ENCODE measurements at regions not wholly inside any gene's neighbourhood (a gene's known extent, or its start where the extent isn't known, plus 50 kb on each side); places are given as distances from the start of the nearest gene placed in this dataset.

DNA sequence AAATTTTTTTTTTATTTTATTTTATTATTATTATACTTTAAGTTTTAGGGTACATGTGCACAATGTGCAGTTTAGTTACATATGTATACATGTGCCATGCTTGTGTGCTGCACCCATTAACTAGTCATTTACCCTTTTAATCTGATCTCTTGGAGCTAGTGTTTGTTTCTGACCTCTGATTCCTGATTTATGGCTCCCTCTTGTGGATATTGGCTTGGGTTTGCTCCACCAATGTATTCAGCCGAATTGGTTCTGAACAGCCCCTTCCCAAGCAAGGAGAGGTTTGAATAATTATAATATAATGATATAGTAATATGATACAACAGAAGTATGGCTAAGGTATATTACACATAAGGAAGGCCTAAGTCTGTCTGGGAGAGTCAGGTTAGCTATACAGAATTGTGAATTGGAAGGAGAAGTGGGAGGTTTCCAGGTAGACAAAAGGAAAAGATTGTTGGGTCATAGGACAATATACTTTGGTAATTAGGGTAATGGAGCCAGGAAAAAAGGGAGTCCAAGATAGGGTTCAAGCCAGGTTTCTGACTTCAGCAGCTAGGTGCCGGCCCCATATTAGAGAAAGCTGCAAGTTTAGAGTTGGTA, 53.1 kb upstream of the HMCN1 start:
- peak overlapping the region; percentile 71 for H3K4me3 Mint-ChIP-seq
- DNase-seq (no peak), ATAC-seq (peak; percentile 65)
- no peaks in the 10 kb centered on the region for H3K9me3 ChIP-seq (ENCODE audit: control insufficient read depth, low read length, poor library complexity, severe bottlenecking)
- H3K27ac Mint-ChIP-seq, result peak overlapping the region; percentile 95
- peaks cover 2% of the 10 kb centered on the region for H3K36me3 Mint-ChIP-seq (ENCODE audit: low read depth)
- peaks cover 5% of the 10 kb centered on the region for H3K27me3 Mint-ChIP-seq
- peaks cover 29% of the 10 kb centered on the region for H3K4me1 Mint-ChIP-seq

DNA sequence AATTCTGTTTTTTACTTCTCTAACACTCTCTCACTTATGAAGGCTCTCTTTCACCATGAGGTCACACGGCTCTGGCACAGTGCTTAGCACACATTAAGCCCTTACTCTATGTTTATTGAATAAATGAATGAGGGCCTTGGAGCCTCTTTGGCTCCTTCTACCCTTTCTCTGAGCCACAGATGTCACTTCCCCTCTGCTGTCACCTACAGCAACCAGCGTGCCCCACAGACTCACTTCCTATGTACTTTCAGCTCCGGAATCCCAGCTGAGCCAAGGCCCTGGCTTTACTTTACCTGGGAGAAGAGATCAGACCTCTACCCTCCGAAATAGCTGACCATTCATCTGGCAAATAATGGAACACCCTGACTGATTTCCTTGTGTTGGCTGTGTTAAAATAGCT, 53.7 kb upstream of the HMCN1 start:
- Mint-ChIP-seq H3K4me1 (peaks cover 29% of the 10 kb centered on the region), H3K4me3 (peak overlapping the region; percentile 71), H3K27ac (peak overlapping the region; percentile 95), H3K27me3 (peaks cover 5% of the 10 kb centered on the region), H3K36me3 (ENCODE audit: low read depth) (peaks cover 2% of the 10 kb centered on the region)
- peak; percentile 68 for ATAC-seq
- H3K9me3 ChIP-seq (ENCODE audit: control insufficient read depth, low read length, poor library complexity, severe bottlenecking), result no peaks in the 10 kb centered on the region
- no peak for DNase-seq

- H3K9me3 ChIP-seq (ENCODE audit: control insufficient read depth, low read length, poor library complexity, severe bottlenecking), result no peaks in the 10 kb centered on the region
- Mint-ChIP-seq H3K27ac (peak overlapping the region; percentile 95), H3K27me3 (no peaks in the 10 kb centered on the region), H3K4me3 (no peak overlapping the region), H3K4me1 (peaks cover 39% of the 10 kb centered on the region), H3K36me3 (ENCODE audit: low read depth) (peaks cover 2% of the 10 kb centered on the region)
- DNase-seq (no peak), ATAC-seq (no peak)
These were observed 55.0 kb upstream of the HMCN1 start for GRCh38 chr1:185679220-185679619.

- no peak for DNase-seq
- H3K9me3 ChIP-seq (ENCODE audit: control insufficient read depth, low read length, poor library complexity, severe bottlenecking), result no peaks in the 10 kb centered on the region
- Mint-ChIP-seq H3K4me1 (peaks cover 45% of the 10 kb centered on the region), H3K4me3 (no peak overlapping the region), H3K27me3 (no peaks in the 10 kb centered on the region), H3K27ac (no peak overlapping the region), H3K36me3 (ENCODE audit: low read depth) (no peaks in the 10 kb centered on the region)
- no peak for ATAC-seq
These were observed 57.2 kb upstream of the HMCN1 start for GRCh38 chr1:185676969-185677368.

DNA sequence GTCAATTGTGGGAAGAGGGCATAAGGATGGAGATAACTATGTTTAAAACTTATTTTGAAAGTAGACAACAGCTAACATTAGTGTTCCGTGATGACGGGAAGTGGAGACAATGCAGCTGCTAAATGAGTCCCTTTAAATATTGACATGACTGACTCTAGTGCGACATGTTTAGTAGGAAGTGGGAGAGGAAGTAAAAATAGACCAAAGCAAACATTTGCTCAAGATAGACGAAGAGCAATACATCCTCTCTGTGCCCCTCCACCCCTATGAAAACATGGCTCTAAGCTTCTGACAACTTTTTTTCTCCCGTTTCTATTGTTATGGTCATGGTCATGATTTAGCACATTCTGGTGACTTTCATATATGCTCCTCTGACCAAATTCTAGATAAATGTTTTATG, 60.0 kb upstream of the HMCN1 start:
- H3K4me3 Mint-ChIP-seq, result peak overlapping the region; percentile 58
- peak overlapping the region; percentile 67 for H3K27ac Mint-ChIP-seq
- H3K4me1 Mint-ChIP-seq, result peaks cover 30% of the 10 kb centered on the region
- no peaks in the 10 kb centered on the region for H3K27me3 Mint-ChIP-seq
- DNase-seq (no peak), ATAC-seq (peak; percentile 66)
- H3K9me3 ChIP-seq (ENCODE audit: control insufficient read depth, low read length, poor library complexity, severe bottlenecking), result no peaks in the 10 kb centered on the region
- no peaks in the 10 kb centered on the region for H3K36me3 Mint-ChIP-seq (ENCODE audit: low read depth)

DNA sequence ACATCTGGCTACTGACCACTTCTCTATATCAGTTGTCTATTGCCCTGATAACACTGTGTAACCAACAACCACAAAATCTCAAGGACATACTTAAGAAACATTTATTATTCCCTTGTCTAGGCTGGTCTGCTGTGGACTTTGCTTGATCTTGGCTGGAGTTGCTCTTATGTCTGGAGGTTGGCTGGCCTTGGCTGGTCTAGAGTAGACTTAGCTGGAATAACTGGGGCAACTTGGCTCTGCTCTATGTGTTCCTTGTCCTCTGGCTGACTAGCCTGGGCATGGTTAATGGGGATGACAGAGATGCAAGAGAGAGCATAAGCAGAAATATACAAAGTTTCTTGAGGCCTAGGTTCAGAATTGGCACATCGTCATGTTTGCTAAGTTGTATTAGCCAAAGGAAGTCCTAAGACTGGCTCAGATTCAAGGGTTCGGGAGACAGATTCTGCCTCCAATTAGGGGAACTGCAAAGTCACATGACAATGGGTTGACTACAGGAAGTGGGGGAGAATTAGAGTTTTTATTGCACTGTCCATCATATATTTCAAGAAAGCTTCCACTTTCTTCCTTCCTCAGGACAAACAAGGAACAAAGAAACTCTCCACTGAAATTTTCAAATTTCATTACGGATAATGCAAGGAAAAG, 61.4 kb upstream of the HMCN1 start:
- Mint-ChIP-seq H3K4me3 (no peak overlapping the region), H3K27ac (no peak overlapping the region), H3K36me3 (ENCODE audit: low read depth) (no peaks in the 10 kb centered on the region), H3K4me1 (peaks cover 33% of the 10 kb centered on the region), H3K27me3 (peaks cover 5% of the 10 kb centered on the region)
- ATAC-seq (no peak), DNase-seq (no peak)
- no peaks in the 10 kb centered on the region for H3K9me3 ChIP-seq (ENCODE audit: control insufficient read depth, low read length, poor library complexity, severe bottlenecking)

GRCh38 chr1:185670187-185670627, 64.0 kb upstream of the HMCN1 start:
- H3K27me3 Mint-ChIP-seq, result peaks cover 5% of the 10 kb centered on the region
- peaks cover 20% of the 10 kb centered on the region for H3K4me1 Mint-ChIP-seq
- ATAC-seq, result peak; percentile 87
- peak overlapping the region; percentile 49 for H3K27ac Mint-ChIP-seq
- no peaks in the 10 kb centered on the region for H3K36me3 Mint-ChIP-seq (ENCODE audit: low read depth)
- no peak overlapping the region for H3K4me3 Mint-ChIP-seq
- peak in 1 of 3 donors; percentile 32 for DNase-seq
- H3K9me3 ChIP-seq (ENCODE audit: control insufficient read depth, low read length, poor library complexity, severe bottlenecking), result no peaks in the 10 kb centered on the region

- Mint-ChIP-seq H3K36me3 (ENCODE audit: low read depth) (no peaks in the 10 kb centered on the region), H3K4me3 (no peak overlapping the region), H3K27me3 (peaks cover 5% of the 10 kb centered on the region), H3K27ac (peak overlapping the region; percentile 62), H3K4me1 (peaks cover 9% of the 10 kb centered on the region)
- ATAC-seq (no peak), DNase-seq (no peak)
- no peaks in the 10 kb centered on the region for H3K9me3 ChIP-seq (ENCODE audit: control insufficient read depth, low read length, poor library complexity, severe bottlenecking)
These were observed 66.2 kb upstream of the HMCN1 start for GRCh38 chr1:185668013-185668412.

DNA sequence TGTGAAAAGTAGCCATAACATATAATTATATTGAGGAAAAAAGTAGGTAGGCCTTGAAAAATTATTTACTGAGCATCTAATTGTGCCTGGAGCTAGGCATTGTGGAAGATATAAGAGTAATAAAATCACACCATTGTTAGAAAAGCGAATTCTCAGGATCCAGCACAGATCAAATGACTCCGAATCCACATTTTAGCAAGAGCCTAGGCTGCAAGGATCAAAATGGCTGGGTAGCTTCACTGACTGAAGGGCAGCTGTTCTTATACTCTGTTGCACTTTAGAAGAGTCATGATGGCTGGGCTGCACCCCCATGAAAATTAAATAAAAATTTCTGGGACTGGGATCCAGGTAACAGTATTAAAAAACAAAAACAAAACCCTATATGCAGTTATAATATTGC, 67.6 kb upstream of the HMCN1 start:
- Mint-ChIP-seq H3K27ac (no peak overlapping the region), H3K36me3 (ENCODE audit: low read depth) (no peaks in the 10 kb centered on the region), H3K4me1 (peaks cover 7% of the 10 kb centered on the region), H3K27me3 (peaks cover 5% of the 10 kb centered on the region), H3K4me3 (no peak overlapping the region)
- ATAC-seq (no peak), DNase-seq (no peak)
- no peaks in the 10 kb centered on the region for H3K9me3 ChIP-seq (ENCODE audit: control insufficient read depth, low read length, poor library complexity, severe bottlenecking)

DNA sequence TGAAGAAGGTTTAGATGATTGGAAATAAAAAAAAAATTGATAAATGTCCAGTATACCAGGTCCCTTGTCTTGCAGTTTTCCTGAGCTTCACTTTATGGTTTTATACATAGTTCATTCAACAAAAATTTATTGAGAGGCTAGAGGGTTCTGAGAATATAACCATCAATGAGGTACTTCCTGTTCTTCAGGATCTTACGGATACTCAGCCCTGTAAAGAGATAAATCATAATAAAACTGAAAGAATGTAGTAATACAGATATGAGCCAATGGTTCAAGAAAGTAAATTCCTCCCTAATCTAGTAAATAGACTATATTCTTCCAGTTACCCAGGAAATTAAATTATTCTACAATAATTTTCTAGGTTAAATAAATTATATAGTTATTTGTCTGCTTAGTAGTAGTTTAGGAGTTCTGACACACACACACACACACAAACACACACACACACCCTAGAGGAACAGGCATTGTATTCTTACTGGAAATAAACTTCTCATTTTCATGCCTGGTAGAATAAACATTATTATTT, 70.4 kb upstream of the HMCN1 start:
- Mint-ChIP-seq H3K27me3 (peaks cover 5% of the 10 kb centered on the region), H3K4me1 (peaks cover 5% of the 10 kb centered on the region), H3K4me3 (no peak overlapping the region), H3K27ac (no peak overlapping the region), H3K36me3 (ENCODE audit: low read depth) (no peaks in the 10 kb centered on the region)
- DNase-seq (no peak), ATAC-seq (no peak)
- no peaks in the 10 kb centered on the region for H3K9me3 ChIP-seq (ENCODE audit: control insufficient read depth, low read length, poor library complexity, severe bottlenecking)

DNA sequence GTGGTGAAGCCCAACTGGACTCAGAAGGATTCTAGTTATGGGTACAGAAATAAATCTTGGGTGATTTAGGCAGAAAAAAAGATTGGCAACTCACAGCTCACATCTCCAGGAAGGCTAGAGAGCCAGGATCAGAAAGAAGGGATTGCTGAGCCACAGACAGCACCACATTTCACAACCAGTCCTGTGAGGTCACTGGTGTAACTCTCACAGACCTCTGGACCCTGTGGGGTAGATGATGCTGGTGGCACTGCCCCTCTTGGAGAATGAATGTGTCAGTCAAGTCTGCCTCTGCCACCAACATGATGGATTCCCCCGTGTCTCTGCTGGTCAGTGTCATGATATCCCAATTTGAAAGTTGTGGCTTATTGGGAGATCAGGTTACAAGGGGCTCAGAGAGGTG, 70.9 kb upstream of the HMCN1 start:
- ATAC-seq, result no peak

DNA sequence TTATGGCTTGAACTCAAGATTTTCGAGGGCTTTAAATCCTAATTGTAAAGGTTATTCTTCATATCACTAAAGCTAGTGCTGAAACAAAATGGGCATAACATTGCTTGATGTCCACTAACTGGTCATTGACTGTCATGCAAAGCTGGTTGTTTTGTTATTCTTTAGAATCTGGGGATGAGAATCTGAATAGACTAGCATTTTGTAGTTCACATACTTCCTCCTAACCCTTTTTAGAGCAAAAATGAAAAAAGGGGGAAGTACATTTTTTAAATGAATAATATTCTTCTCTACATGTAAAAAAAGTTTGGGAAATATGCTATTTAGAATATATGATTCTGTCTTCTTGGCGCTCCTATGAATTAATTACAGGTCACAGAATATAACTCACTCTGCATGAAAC, 72.2 kb upstream of the HMCN1 start:
- Mint-ChIP-seq H3K27me3 (no peaks in the 10 kb centered on the region), H3K4me3 (no peak overlapping the region), H3K27ac (no peak overlapping the region), H3K4me1 (peaks cover 2% of the 10 kb centered on the region), H3K36me3 (ENCODE audit: low read depth) (no peaks in the 10 kb centered on the region)
- ATAC-seq (no peak), DNase-seq (no peak)
- H3K9me3 ChIP-seq (ENCODE audit: control insufficient read depth, low read length, poor library complexity, severe bottlenecking), result no peaks in the 10 kb centered on the region

More for the DNA sequence above, 70.9 kb upstream of the HMCN1 start:
- no peak overlapping the region for H3K4me3 Mint-ChIP-seq
- H3K36me3 Mint-ChIP-seq (ENCODE audit: low read depth), result no peaks in the 10 kb centered on the region
- peaks cover 4% of the 10 kb centered on the region for H3K4me1 Mint-ChIP-seq
- peaks cover 4% of the 10 kb centered on the region for H3K27me3 Mint-ChIP-seq
- H3K9me3 ChIP-seq (ENCODE audit: control insufficient read depth, low read length, poor library complexity, severe bottlenecking), result no peaks in the 10 kb centered on the region
- no peak overlapping the region for H3K27ac Mint-ChIP-seq
- no peak for DNase-seq

GRCh38 chr1:185656663-185657062, 77.5 kb upstream of the HMCN1 start:
- H3K36me3 Mint-ChIP-seq (ENCODE audit: low read depth), result no peaks in the 10 kb centered on the region
- ATAC-seq (no peak), DNase-seq (no peak)
- no peak overlapping the region for H3K4me3 Mint-ChIP-seq
- no peak overlapping the region for H3K27ac Mint-ChIP-seq
- H3K9me3 ChIP-seq (ENCODE audit: control insufficient read depth, low read length, poor library complexity, severe bottlenecking), result no peaks in the 10 kb centered on the region
- no peaks in the 10 kb centered on the region for H3K27me3 Mint-ChIP-seq
- H3K4me1 Mint-ChIP-seq, result peaks cover 2% of the 10 kb centered on the region

DNA sequence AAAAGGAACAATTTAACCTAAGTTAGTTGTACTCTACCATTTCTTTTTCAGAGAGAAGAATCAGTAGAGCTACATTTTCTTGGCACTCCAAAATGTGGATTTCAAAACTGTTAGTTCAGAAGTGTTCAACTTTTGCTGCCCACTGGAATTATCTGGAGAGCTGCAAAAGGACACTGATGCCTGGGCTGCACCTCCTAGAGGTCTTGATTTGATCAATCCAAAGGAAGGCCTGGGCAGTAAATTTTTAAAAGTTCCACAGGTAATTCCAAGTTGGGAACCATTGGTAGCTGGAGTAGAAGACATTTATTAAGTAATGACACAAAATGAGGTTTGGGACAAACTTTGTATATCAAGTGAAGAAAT, 79.3 kb upstream of the HMCN1 start:
- Mint-ChIP-seq H3K27ac (no peak overlapping the region), H3K36me3 (ENCODE audit: low read depth) (no peaks in the 10 kb centered on the region), H3K27me3 (no peaks in the 10 kb centered on the region), H3K4me1 (peaks cover 4% of the 10 kb centered on the region), H3K4me3 (no peak overlapping the region)
- ATAC-seq, result no peak
- H3K9me3 ChIP-seq (ENCODE audit: control insufficient read depth, low read length, poor library complexity, severe bottlenecking), result no peaks in the 10 kb centered on the region
- no peak for DNase-seq

Measured in T-helper 17 cell (primary cell).